NB4 (cell line): ENCODE measurements at regions not wholly inside any gene's neighbourhood (a gene's known extent, or its start where the extent isn't known, plus 50 kb on each side); places are given as distances from the start of the nearest gene placed in this dataset.

ENCODE experiments used
- MYC ChIP-seq: IDR thresholded peaks from 2 replicates; pipeline ENCODE4 v1.6.1; 2011; ENCODE audit warnings: low read depth, low read length
- POLR2A ChIP-seq: IDR thresholded peaks from 2 replicates; pipeline ENCODE4 v1.6.1; 2011; ENCODE audit warnings: mild to moderate bottlenecking; ENCODE audit not compliant: insufficient read length; ENCODE audit errors: extremely low read depth
- TF ChIP-seq, protein P1 (sequence below): IDR thresholded peaks from one replicate; pipeline ENCODE4 v1.5.1; 2012; ENCODE audit warnings: low read depth, low read length
- TF ChIP-seq, protein P2 (sequence below): IDR thresholded peaks from 2 replicates; pipeline ENCODE4 v1.6.1; 2011; ENCODE audit warnings: low read depth, low read length

DNA sequence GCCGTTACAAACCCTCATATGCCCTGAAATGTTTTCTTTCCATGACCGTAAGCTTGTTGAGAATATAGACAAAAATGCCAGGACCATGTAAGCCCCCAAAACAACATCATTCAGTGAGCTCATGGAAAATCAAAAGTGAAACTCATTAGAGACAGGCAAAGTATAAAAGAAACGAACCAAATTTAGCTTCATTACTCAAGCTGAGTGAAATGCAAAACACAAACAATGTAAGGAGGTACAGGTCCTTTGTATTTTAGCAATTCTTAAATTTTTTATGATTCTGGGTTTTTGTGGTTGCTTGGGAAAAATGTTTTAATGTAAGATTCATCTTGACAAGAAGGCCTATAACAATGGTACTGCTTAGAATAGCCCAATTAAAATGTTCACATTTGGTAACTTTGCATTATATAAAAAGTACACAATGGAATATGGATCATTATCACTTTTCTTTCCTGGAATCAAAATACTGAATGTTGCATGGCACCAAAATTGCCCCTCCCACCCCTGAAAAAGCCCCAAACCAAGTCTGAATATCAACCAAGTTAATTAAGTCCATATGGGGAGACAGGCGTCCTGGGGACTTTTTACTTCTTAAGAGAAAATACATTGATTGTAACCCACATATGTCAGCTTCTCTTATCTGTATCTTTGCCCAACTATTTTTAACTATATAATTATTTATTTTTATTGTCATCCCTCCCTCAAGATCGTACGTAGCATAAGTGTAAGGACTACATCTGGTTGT, 247.7 kb upstream of the CDIN1 start:
- TF ChIP-seq, protein P1, sequence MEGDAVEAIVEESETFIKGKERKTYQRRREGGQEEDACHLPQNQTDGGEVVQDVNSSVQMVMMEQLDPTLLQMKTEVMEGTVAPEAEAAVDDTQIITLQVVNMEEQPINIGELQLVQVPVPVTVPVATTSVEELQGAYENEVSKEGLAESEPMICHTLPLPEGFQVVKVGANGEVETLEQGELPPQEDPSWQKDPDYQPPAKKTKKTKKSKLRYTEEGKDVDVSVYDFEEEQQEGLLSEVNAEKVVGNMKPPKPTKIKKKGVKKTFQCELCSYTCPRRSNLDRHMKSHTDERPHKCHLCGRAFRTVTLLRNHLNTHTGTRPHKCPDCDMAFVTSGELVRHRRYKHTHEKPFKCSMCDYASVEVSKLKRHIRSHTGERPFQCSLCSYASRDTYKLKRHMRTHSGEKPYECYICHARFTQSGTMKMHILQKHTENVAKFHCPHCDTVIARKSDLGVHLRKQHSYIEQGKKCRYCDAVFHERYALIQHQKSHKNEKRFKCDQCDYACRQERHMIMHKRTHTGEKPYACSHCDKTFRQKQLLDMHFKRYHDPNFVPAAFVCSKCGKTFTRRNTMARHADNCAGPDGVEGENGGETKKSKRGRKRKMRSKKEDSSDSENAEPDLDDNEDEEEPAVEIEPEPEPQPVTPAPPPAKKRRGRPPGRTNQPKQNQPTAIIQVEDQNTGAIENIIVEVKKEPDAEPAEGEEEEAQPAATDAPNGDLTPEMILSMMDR = no peak
- no peak for TF ChIP-seq POLR2A
- TF ChIP-seq, protein P2, sequence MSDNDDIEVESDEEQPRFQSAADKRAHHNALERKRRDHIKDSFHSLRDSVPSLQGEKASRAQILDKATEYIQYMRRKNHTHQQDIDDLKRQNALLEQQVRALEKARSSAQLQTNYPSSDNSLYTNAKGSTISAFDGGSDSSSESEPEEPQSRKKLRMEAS = no peak
- TF ChIP-seq MYC = no peak
